Upper lobe of left lung (tissue), 6 donors: ENCODE measurements at regions not wholly inside any gene's neighbourhood (a gene's known extent, or its start where the extent isn't known, plus 50 kb on each side); places are given as distances from the start of the nearest gene placed in this dataset.

Experiments used
- ATAC-seq, 2 donors: fragments of 200-7000 bp; cut with Tn5 transposase; one replicate each; pipeline ENCODE4 v1.9.1; 2022; ENCODE audit warnings: mild to moderate bottlenecking in 2 of 2, moderate library complexity in 2 of 2; ENCODE audit not compliant: low FRiP score in 2 of 2
- DNase-seq, 2 donors: peaks; one replicate each; pipeline ENCODE4 v3.0.0-alpha.2; 2019 to 2020
- H3K27ac ChIP-seq, 4 donors: fragments of 200-600 bp; sonication (generic); one replicate each; pipeline ENCODE4 v1.5.1; 2016 to 2019
- H3K27me3 ChIP-seq, 4 donors: fragments of 200-600 bp; sonication (generic); one replicate each; pipeline ENCODE4 v1.5.1; 2017 to 2019
- H3K36me3 ChIP-seq, 4 donors: fragments of 200-600 bp; sonication (generic); one replicate each; pipeline ENCODE4 v1.5.1; 2016 to 2019
- H3K4me1 ChIP-seq, 4 donors: fragments of 200-600 bp; sonication (generic); one replicate each; pipeline ENCODE4 v1.5.1; 2018 to 2019
- H3K4me3 ChIP-seq, 4 donors: fragments of 200-600 bp; sonication (generic); one replicate each; pipeline ENCODE4 v1.5.1; 2017 to 2019; ENCODE audit warnings: mild to moderate bottlenecking in 2 of 4, moderate library complexity in 1 of 4
- H3K9me3 ChIP-seq, 4 donors: fragments of 200-600 bp; sonication (generic); one replicate each; pipeline ENCODE4 v1.5.1; 2018 to 2019
- CTCF ChIP-seq, 6 experiments: fragments of 450-650 bp in 4 of 6; fragments of 200-600 bp in 2 of 6; sonication (generic) in 2 of 6; IDR thresholded peaks; one replicate each; pipeline ENCODE4 v1.5.1; 2016 to 2019; ENCODE audit warnings: antibody characterized with exemption in 6 of 6
- EP300 ChIP-seq, 4 donors: sonication (generic); formaldehyde crosslinking; IDR thresholded peaks; one replicate each; pipeline ENCODE4 v1.5.1; 2017; ENCODE audit warnings: antibody characterized with exemption in 4 of 4, control low read depth in 2 of 4
- POLR2A ChIP-seq, 4 donors: fragments of 450-650 bp; IDR thresholded peaks; one replicate each; pipeline ENCODE4 v1.5.1; 2016 to 2017; ENCODE audit warnings: antibody characterized with exemption in 4 of 4, mild to moderate bottlenecking in 2 of 4
- POLR2AphosphoS5 ChIP-seq, 2 donors: sonication (generic); formaldehyde crosslinking; IDR thresholded peaks; one replicate each; pipeline ENCODE4 v1.5.1; 2017; ENCODE audit warnings: antibody characterized with exemption in 2 of 2
- WGBS, 2 donors: methylation state at CpG; one replicate each; pipeline ENCODE4 v1.1.5; 2017 to 2018; 5-methylcytosine and 5-hydroxymethylcytosine counted together
- donor health status: DM: no; HTN: no; CAD: no; lungs with moderate emphysema.
- donor health status: DM: no; HTN: yes; CAD: no; lungs with severe emphysema.

- ATAC-seq (no peak), DNase-seq (peak in 1 of 2 donors; percentile 76)
- H3K4me3 ChIP-seq = no peak overlapping the region
- TF ChIP-seq EP300 (IDR thresholded peaks at IDR 0.05) = no peak
- TF ChIP-seq CTCF (IDR thresholded peaks at IDR 0.05) = no peak
- no peak for TF ChIP-seq POLR2A (IDR thresholded peaks at IDR 0.05)
- TF ChIP-seq POLR2AphosphoS5 (IDR thresholded peaks at IDR 0.05) = no peak
- no peak overlapping the region for H3K27ac ChIP-seq
- no peaks in the 10 kb centered on the region for H3K27me3 ChIP-seq
- H3K9me3 ChIP-seq = no peaks in the 10 kb centered on the region
- no peaks in the 10 kb centered on the region for H3K36me3 ChIP-seq
- H3K4me1 ChIP-seq = no peaks in the 10 kb centered on the region
- WGBS, 2 donors = 53 to 93% methylated on average over 3 to 12 of the region's 12 CpGs
Measured at GRCh38 chr20:24872291-24873024, 76.6 kb upstream of the CST7 start.

GRCh38 chr20:24873025-24873620 is 75.9 kb upstream of the CST7 start:
- Histone ChIP-seq H3K4me1 (no peaks in the 10 kb centered on the region), H3K4me3 (no peak overlapping the region), H3K36me3 (no peaks in the 10 kb centered on the region), H3K27ac (no peak overlapping the region), H3K9me3 (no peaks in the 10 kb centered on the region), H3K27me3 (no peaks in the 10 kb centered on the region)
- no peak for TF ChIP-seq CTCF (IDR thresholded peaks at IDR 0.05)
- TF ChIP-seq POLR2A (IDR thresholded peaks at IDR 0.05) = no peak
- no peak for TF ChIP-seq EP300 (IDR thresholded peaks at IDR 0.05)
- no peak for TF ChIP-seq POLR2AphosphoS5 (IDR thresholded peaks at IDR 0.05)
- 53 to 58% methylated on average over 15 to 16 of the region's 26 CpGs for WGBS, 2 donors
- ATAC-seq (no peak), DNase-seq (peak in 1 of 2 donors; percentile 62)

- Histone ChIP-seq H3K4me1 (no peaks in the 10 kb centered on the region), H3K36me3 (no peaks in the 10 kb centered on the region), H3K27me3 (no peaks in the 10 kb centered on the region), H3K4me3 (no peak overlapping the region), H3K9me3 (no peaks in the 10 kb centered on the region), H3K27ac (no peak overlapping the region)
- DNase-seq (peak in 1 of 2 donors; percentile 30), ATAC-seq (no peak)
- 83% methylated on average over 7 of the region's 7 CpGs; no CpG with 5 or more reads in 1 of the 2 donors for WGBS, 2 donors
- TF ChIP-seq CTCF (IDR thresholded peaks at IDR 0.05) = no peak
- TF ChIP-seq POLR2A (IDR thresholded peaks at IDR 0.05) = no peak
- no peak for TF ChIP-seq EP300 (IDR thresholded peaks at IDR 0.05)
- no peak for TF ChIP-seq POLR2AphosphoS5 (IDR thresholded peaks at IDR 0.05)
Measured at GRCh38 chr20:24875078-24875477, 74.0 kb upstream of the CST7 start.

GRCh38 chr20:24877652-24878051 is 71.4 kb upstream of the CST7 start:
- H3K36me3 ChIP-seq = no peaks in the 10 kb centered on the region
- DNase-seq (no peak), ATAC-seq (no peak)
- 81% methylated on average over 1 of the region's 1 CpG for WGBS, 2 donors
- H3K4me1 ChIP-seq = no peaks in the 10 kb centered on the region
- H3K27ac ChIP-seq = no peak overlapping the region
- peaks cover 0 to 3% (median 0%) of the 10 kb centered on the region in 4 donors for H3K9me3 ChIP-seq
- no peak overlapping the region for H3K4me3 ChIP-seq
- TF ChIP-seq POLR2AphosphoS5 (IDR thresholded peaks at IDR 0.05) (no peak), POLR2A (IDR thresholded peaks at IDR 0.05) (no peak), CTCF (IDR thresholded peaks at IDR 0.05) (no peak), EP300 (IDR thresholded peaks at IDR 0.05) (no peak)
- no peaks in the 10 kb centered on the region for H3K27me3 ChIP-seq
